ENCODE measurements at regions not wholly inside any gene's neighbourhood (a gene's known extent, or its start where the extent isn't known, plus 50 kb on each side); places are given as distances from the start of the nearest gene placed in this dataset.

DNA sequence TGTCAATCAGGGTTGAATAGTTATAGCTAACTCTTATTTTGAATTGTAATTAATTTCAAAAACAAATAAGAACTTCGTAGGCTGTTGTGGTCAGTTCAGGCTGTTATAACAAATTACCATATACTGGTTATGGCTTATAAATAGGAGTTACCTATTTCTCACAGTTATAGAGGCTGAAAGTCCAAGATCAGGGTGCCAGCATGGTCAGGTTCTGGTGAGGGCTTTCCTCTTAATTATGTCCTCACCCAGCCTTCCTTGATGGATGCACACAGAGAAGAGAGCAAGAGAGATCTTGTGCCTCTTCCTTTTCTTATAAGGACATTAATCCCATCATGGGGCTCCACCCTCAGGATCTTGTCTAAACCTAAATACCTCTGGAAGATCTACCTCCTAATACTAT lies 265.9 kb upstream of the SUCLG2 start:
- Histone ChIP-seq H3K4me1 (no peaks in the 10 kb centered on the region), H3K4me2 (no peak overlapping the region), H3K4me3 (no peak overlapping the region), H3K9me3 (no peaks in the 10 kb centered on the region), H3K27ac (no peak overlapping the region)
- no peak for TF ChIP-seq EP300 (IDR thresholded peaks at IDR 0.05)
- TF ChIP-seq, protein P1, sequence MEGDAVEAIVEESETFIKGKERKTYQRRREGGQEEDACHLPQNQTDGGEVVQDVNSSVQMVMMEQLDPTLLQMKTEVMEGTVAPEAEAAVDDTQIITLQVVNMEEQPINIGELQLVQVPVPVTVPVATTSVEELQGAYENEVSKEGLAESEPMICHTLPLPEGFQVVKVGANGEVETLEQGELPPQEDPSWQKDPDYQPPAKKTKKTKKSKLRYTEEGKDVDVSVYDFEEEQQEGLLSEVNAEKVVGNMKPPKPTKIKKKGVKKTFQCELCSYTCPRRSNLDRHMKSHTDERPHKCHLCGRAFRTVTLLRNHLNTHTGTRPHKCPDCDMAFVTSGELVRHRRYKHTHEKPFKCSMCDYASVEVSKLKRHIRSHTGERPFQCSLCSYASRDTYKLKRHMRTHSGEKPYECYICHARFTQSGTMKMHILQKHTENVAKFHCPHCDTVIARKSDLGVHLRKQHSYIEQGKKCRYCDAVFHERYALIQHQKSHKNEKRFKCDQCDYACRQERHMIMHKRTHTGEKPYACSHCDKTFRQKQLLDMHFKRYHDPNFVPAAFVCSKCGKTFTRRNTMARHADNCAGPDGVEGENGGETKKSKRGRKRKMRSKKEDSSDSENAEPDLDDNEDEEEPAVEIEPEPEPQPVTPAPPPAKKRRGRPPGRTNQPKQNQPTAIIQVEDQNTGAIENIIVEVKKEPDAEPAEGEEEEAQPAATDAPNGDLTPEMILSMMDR (IDR thresholded peaks at IDR 0.05), result no peak
- no peak for TF ChIP-seq NFE2L2 (conservative IDR thresholded peaks at IDR 0.05; ENCODE audit: low read length)
- no peak for TF ChIP-seq ZC3H11A (IDR thresholded peaks at IDR 0.05)
- TF ChIP-seq, protein P2, sequence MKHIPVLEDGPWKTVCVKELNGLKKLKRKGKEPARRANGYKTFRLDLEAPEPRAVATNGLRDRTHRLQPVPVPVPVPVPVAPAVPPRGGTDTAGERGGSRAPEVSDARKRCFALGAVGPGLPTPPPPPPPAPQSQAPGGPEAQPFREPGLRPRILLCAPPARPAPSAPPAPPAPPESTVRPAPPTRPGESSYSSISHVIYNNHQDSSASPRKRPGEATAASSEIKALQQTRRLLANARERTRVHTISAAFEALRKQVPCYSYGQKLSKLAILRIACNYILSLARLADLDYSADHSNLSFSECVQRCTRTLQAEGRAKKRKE (CRISPR knock-in tag; IDR thresholded peaks at IDR 0.05; ENCODE audit: low read depth), result no peak
- TF ChIP-seq PHF8 (IDR thresholded peaks at IDR 0.05; ENCODE audit: borderline replicate concordance, low read depth), result no peak
- TF ChIP-seq RARB (CRISPR knock-in tag; IDR thresholded peaks at IDR 0.05), result no peak
- TF ChIP-seq POLR2AphosphoS2 (conservative IDR thresholded peaks at IDR 0.05; ENCODE audit: low read length), result no peak
- TF ChIP-seq RFX5 (IDR thresholded peaks at IDR 0.05), result no peak
- no peak for TF ChIP-seq RAD21 (conservative IDR thresholded peaks at IDR 0.05 in 1 of 2, IDR thresholded peaks at IDR 0.05 in 1 of 2)
- TF ChIP-seq JUN (IDR thresholded peaks at IDR 0.05), result no peak
- no peak for TF ChIP-seq HEYL (CRISPR knock-in tag; IDR thresholded peaks at IDR 0.05)
- no peak for TF ChIP-seq TP53 (CRISPR knock-in tag; IDR thresholded peaks at IDR 0.05)
- TF ChIP-seq, protein P3, sequence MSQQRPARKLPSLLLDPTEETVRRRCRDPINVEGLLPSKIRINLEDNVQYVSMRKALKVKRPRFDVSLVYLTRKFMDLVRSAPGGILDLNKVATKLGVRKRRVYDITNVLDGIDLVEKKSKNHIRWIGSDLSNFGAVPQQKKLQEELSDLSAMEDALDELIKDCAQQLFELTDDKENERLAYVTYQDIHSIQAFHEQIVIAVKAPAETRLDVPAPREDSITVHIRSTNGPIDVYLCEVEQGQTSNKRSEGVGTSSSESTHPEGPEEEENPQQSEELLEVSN (IDR thresholded peaks at IDR 0.05; ENCODE audit: borderline replicate concordance, low read depth), result no peak
- TF ChIP-seq, protein P4, sequence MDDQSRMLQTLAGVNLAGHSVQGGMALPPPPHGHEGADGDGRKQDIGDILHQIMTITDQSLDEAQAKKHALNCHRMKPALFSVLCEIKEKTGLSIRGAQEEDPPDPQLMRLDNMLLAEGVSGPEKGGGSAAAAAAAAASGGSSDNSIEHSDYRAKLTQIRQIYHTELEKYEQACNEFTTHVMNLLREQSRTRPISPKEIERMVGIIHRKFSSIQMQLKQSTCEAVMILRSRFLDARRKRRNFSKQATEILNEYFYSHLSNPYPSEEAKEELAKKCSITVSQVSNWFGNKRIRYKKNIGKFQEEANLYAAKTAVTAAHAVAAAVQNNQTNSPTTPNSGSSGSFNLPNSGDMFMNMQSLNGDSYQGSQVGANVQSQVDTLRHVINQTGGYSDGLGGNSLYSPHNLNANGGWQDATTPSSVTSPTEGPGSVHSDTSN (IDR thresholded peaks at IDR 0.05), result no peak
- no peak for TF ChIP-seq RCOR1 (IDR thresholded peaks at IDR 0.05; ENCODE audit: low read depth, low read length)
- TF ChIP-seq, protein P5, sequence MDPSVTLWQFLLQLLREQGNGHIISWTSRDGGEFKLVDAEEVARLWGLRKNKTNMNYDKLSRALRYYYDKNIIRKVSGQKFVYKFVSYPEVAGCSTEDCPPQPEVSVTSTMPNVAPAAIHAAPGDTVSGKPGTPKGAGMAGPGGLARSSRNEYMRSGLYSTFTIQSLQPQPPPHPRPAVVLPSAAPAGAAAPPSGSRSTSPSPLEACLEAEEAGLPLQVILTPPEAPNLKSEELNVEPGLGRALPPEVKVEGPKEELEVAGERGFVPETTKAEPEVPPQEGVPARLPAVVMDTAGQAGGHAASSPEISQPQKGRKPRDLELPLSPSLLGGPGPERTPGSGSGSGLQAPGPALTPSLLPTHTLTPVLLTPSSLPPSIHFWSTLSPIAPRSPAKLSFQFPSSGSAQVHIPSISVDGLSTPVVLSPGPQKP (IDR thresholded peaks at IDR 0.05; ENCODE audit: low read depth, low read length), result no peak
- TF ChIP-seq, protein P6, sequence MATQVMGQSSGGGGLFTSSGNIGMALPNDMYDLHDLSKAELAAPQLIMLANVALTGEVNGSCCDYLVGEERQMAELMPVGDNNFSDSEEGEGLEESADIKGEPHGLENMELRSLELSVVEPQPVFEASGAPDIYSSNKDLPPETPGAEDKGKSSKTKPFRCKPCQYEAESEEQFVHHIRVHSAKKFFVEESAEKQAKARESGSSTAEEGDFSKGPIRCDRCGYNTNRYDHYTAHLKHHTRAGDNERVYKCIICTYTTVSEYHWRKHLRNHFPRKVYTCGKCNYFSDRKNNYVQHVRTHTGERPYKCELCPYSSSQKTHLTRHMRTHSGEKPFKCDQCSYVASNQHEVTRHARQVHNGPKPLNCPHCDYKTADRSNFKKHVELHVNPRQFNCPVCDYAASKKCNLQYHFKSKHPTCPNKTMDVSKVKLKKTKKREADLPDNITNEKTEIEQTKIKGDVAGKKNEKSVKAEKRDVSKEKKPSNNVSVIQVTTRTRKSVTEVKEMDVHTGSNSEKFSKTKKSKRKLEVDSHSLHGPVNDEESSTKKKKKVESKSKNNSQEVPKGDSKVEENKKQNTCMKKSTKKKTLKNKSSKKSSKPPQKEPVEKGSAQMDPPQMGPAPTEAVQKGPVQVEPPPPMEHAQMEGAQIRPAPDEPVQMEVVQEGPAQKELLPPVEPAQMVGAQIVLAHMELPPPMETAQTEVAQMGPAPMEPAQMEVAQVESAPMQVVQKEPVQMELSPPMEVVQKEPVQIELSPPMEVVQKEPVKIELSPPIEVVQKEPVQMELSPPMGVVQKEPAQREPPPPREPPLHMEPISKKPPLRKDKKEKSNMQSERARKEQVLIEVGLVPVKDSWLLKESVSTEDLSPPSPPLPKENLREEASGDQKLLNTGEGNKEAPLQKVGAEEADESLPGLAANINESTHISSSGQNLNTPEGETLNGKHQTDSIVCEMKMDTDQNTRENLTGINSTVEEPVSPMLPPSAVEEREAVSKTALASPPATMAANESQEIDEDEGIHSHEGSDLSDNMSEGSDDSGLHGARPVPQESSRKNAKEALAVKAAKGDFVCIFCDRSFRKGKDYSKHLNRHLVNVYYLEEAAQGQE (IDR thresholded peaks at IDR 0.05), result no peak
- TF ChIP-seq FOXS1 (CRISPR knock-in tag; IDR thresholded peaks at IDR 0.05), result no peak
- no peak for TF ChIP-seq BHLHE40 (IDR thresholded peaks at IDR 0.05; ENCODE audit: low read depth, low read length)
- ATAC-seq (no peak), DNase-seq (ENCODE audit: low read depth in 1 of 2, low spot score in 1 of 2) (no peak), FAIRE-seq (no peak)
- 23% methylated on average over 1 of the region's 1 CpG for WGBS (ENCODE audit: missing lambda C conversion rate)
- POLR2A ChIA-PET, result no interaction called here
- CTCF ChIA-PET, result no interaction called here

Data from A549 (cell line).